HepG2 (cell line): ENCODE measurements at regions not wholly inside any gene's neighbourhood (a gene's known extent, or its start where the extent isn't known, plus 50 kb on each side); places are given as distances from the start of the nearest gene placed in this dataset.

ENCODE experiments used
- ATAC-seq: fragments of 200-7000 bp; cut with Tn5 transposase; 3 replicates; pipeline ENCODE4 v1.9.1; 2020; ENCODE audit warnings: mild to moderate bottlenecking, moderate library complexity
- BruUV-seq: library from RNA; stranded (reverse); fragments of 400-500 nt; replicated peaks from 2 replicates; lab custom pipeline; 2021; lab: Mats Ljungman, UMichigan
- CTCF ChIA-PET: fragments of 300-600 bp; formaldehyde crosslinking; extraction: SDS; loops from one replicate; lab custom pipeline; 2021; ENCODE audit warnings: low total read pairs, inconsistent platforms, low intra/inter-chr PET ratio; lab: Yijun Ruan, JAX
- POLR2A ChIA-PET: fragments of 350-600 bp; sonication (Branson Sonifier 250); formaldehyde crosslinking; loops from one replicate; lab custom pipeline; 2020; ENCODE audit warnings: antibody characterized with exemption, inconsistent platforms; lab: Yijun Ruan, JAX
- DNase-seq: peaks from one replicate; pipeline ENCODE4 v3.0.0-alpha.2; 2015; ENCODE audit warnings: low spot score
- FAIRE-seq: peaks from 3 replicates; lab custom pipeline; 2011; peaks lifted over from hg19 to GRCh38; lab: Jason Lieb, UNC
- H2AFZ ChIP-seq: one replicate; pipeline ENCODE4 v1.6.1; 2011; ENCODE audit warnings: low read length, inconsistent platforms
- H3K27ac ChIP-seq: fragments of 300-600 bp; 3 replicates; pipeline ENCODE4 v1.8.0; 2011; ENCODE audit warnings: mixed run types, mild to moderate bottlenecking, mixed read lengths, low read length, inconsistent platforms; ENCODE audit not compliant: insufficient read depth; ENCODE audit errors: extremely low read length
- H3K27me3 ChIP-seq, 2 experiments: fragments of 200-600 bp in 1 of 2; 2 replicates in 1 of 2; 3 replicates in 1 of 2; pipeline versions ENCODE4 v1.6.0 to v1.8.0; 2011; ENCODE audit warnings: low read length in 2 of 2, mild to moderate bottlenecking in 2 of 2, moderate library complexity in 2 of 2, inconsistent platforms in 1 of 2; ENCODE audit not compliant: insufficient read depth in 2 of 2, control insufficient read depth in 1 of 2
- H3K36me3 ChIP-seq, 2 experiments: fragments of 200-600 bp in 1 of 2; replicated peaks in 1 of 2; 2 replicates in 1 of 2; 3 replicates in 1 of 2; pipeline versions ENCODE4 v1.5.1 to v1.8.0; 2011; ENCODE audit warnings: low read length in 2 of 2, inconsistent platforms in 1 of 2; ENCODE audit not compliant: insufficient read depth in 2 of 2, control insufficient read depth in 1 of 2
- H3K4me1 ChIP-seq: 2 replicates; pipeline ENCODE4 v1.5.1; 2012; ENCODE audit warnings: low read length, inconsistent platforms; ENCODE audit not compliant: insufficient read depth
- H3K4me2 ChIP-seq: 2 replicates; pipeline ENCODE4 v1.6.0; 2011; ENCODE audit warnings: low read depth, low read length, inconsistent platforms
- H3K4me3 ChIP-seq, 3 experiments: fragments of 200-600 bp in 1 of 3; sonication (generic), shearing (Covaris generic) in 1 of 3; replicated peaks in 1 of 3; 2 replicates each; pipeline ENCODE4 v1.5.1; 2011 to 2016; ENCODE audit warnings: low read length in 3 of 3, inconsistent platforms in 2 of 3, low read depth in 2 of 3, mild to moderate bottlenecking in 2 of 3, control low read depth in 1 of 3, mixed read lengths in 1 of 3; ENCODE audit not compliant: insufficient read depth in 1 of 3
- H3K79me2 ChIP-seq: one replicate; pipeline ENCODE4 v1.6.1; 2011; ENCODE audit warnings: low read length, inconsistent platforms; ENCODE audit not compliant: insufficient read depth
- H3K9ac ChIP-seq: 2 replicates; pipeline ENCODE4 v1.6.0; 2011; ENCODE audit warnings: mild to moderate bottlenecking, low read depth, low read length, inconsistent platforms; ENCODE audit not compliant: insufficient read depth
- H3K9me3 ChIP-seq: 2 replicates; pipeline ENCODE4 v1.5.1; 2012; ENCODE audit warnings: mild to moderate bottlenecking, low read length
- H4K20me1 ChIP-seq: 2 replicates; pipeline ENCODE4 v1.6.0; 2011; ENCODE audit warnings: inconsistent platforms, mild to moderate bottlenecking, low read length, moderate library complexity; ENCODE audit not compliant: insufficient read depth
- AHDC1 ChIP-seq: sonication (generic); formaldehyde crosslinking; IDR thresholded peaks from 2 replicates; pipeline ENCODE4 v1.5.1; 2020; ENCODE audit warnings: mild to moderate bottlenecking, missing genetic modification reagents, borderline replicate concordance
- ARNT2 ChIP-seq: sonication (generic); formaldehyde crosslinking; IDR thresholded peaks from 2 replicates; pipeline ENCODE4 v1.8.0; 2022; ENCODE audit warnings: mild to moderate bottlenecking, low read depth, missing genetic modification reagents, moderate library complexity
- BORCS8-MEF2B ChIP-seq: sonication (generic); formaldehyde crosslinking; IDR thresholded peaks from 2 replicates; pipeline ENCODE4 v1.8.0; 2022; ENCODE audit warnings: mild to moderate bottlenecking, missing genetic modification reagents
- CHD2 ChIP-seq: IDR thresholded peaks from 2 replicates; pipeline ENCODE4 v1.6.1; 2011; ENCODE audit warnings: low read depth, low read length, improper control_type of control experiment
- EHMT2 ChIP-seq: fragments of 200-600 bp; sonication (generic); IDR thresholded peaks from 2 replicates; pipeline ENCODE4 v1.7.0; 2017; ENCODE audit warnings: antibody characterized with exemption, low read depth, low read length, borderline replicate concordance
- ERF ChIP-seq: IDR thresholded peaks from 2 replicates; pipeline ENCODE4 v1.6.1; 2018; ENCODE audit warnings: missing biosample characterization, missing genetic modification reagents
- ETV5 ChIP-seq: IDR thresholded peaks from 2 replicates; pipeline ENCODE4 v1.6.1; 2018; ENCODE audit warnings: missing biosample characterization, missing genetic modification reagents, inconsistent platforms, borderline replicate concordance
- HMG20A ChIP-seq: IDR thresholded peaks from 2 replicates; pipeline ENCODE4 v1.6.1; 2016; ENCODE audit warnings: borderline replicate concordance
- HNRNPL ChIP-seq: fragments of 200-400 bp; formaldehyde crosslinking; IDR thresholded peaks from 2 replicates; pipeline ENCODE4 v1.6.1; 2017; ENCODE audit warnings: mild to moderate bottlenecking, low read depth, low read length
- HOXA7 ChIP-seq: sonication (generic); formaldehyde crosslinking; IDR thresholded peaks from 2 replicates; pipeline ENCODE4 v1.8.1; 2022; ENCODE audit warnings: mild to moderate bottlenecking, missing genetic modification reagents, moderate library complexity
- MTF1 ChIP-seq: sonication (generic); formaldehyde crosslinking; IDR thresholded peaks from 2 replicates; pipeline ENCODE4 v1.5.0; 2020; ENCODE audit warnings: missing genetic modification reagents
- NR1H2 ChIP-seq: sonication (generic); formaldehyde crosslinking; IDR thresholded peaks from 2 replicates; pipeline ENCODE4 v1.8.1; 2022; ENCODE audit warnings: low read depth, missing genetic modification reagents, borderline replicate concordance
- SIN3A ChIP-seq: IDR thresholded peaks from 2 replicates; pipeline ENCODE4 v1.6.1; 2011; ENCODE audit warnings: low read depth, mild to moderate bottlenecking, control low read depth, low read length, borderline replicate concordance
- ZFP37 ChIP-seq: sonication (generic); formaldehyde crosslinking; IDR thresholded peaks from 2 replicates; pipeline ENCODE4 v1.4.0; 2020; ENCODE audit warnings: missing genetic modification reagents, borderline replicate concordance
- ZFP90 ChIP-seq: sonication (generic); formaldehyde crosslinking; IDR thresholded peaks from 2 replicates; pipeline ENCODE4 v1.8.0; 2022; ENCODE audit warnings: missing genetic modification reagents, mild to moderate bottlenecking, inconsistent platforms, borderline replicate concordance
- ZFX ChIP-seq: sonication (generic); formaldehyde crosslinking; IDR thresholded peaks from 2 replicates; pipeline ENCODE4 v1.4.0; 2020; ENCODE audit warnings: mild to moderate bottlenecking, low read depth, missing genetic modification reagents, moderate library complexity
- ZNF513 ChIP-seq: sonication (generic); formaldehyde crosslinking; conservative IDR thresholded peaks from 2 replicates; pipeline ENCODE4 v1.5.0; 2020; ENCODE audit warnings: missing genetic modification reagents
- ZNF839 ChIP-seq: sonication (generic); formaldehyde crosslinking; IDR thresholded peaks from 2 replicates; pipeline ENCODE4 v1.4.0; 2020; ENCODE audit warnings: missing genetic modification reagents, mild to moderate bottlenecking, borderline replicate concordance
- ZNF878 ChIP-seq: sonication (generic); formaldehyde crosslinking; IDR thresholded peaks from 2 replicates; pipeline ENCODE4 v1.8.1; 2023; ENCODE audit warnings: mild to moderate bottlenecking, missing genetic modification reagents, moderate library complexity
- WGBS: methylation state at CpG from one replicate; pipeline ENCODE4 v1.1.6; 2017; ENCODE audit warnings: low lambda C conversion rate; 5-methylcytosine and 5-hydroxymethylcytosine counted together
- in situ Hi-C: cut with HindIII; loops from 2 replicates; pipeline ENCODE4 v1.10.0; 2017; ENCODE audit warnings: low pct_unique_long_range_greater_than_20kb; ENCODE audit not compliant: extremely low pct_ligation_motif_present
- intact Hi-C: fragments of 100-400 bp; cut with micrococcal nuclease; formaldehyde crosslinking; loops from one replicate; pipeline ENCODE4 v1.10.0; 2022; ENCODE audit not compliant: unreplicated experiment

GRCh38 chr5:175236176-175236575 lies 207.8 kb downstream of the DRD1 start:
- no TSS peak for BruUV-seq
- in situ Hi-C loops: no loop called here
- no peaks in the 10 kb centered on the region for H3K79me2 ChIP-seq
- no peak for FAIRE-seq
- H3K27me3 ChIP-seq: peaks cover 2 to 15% of the 10 kb centered on the region in 2 experiments; a peak in 2 of 5 replicates
- H3K4me2 ChIP-seq: no peak overlapping the region
- ChIA-PET POLR2A (no interaction called here), CTCF (no interaction called here)
- H2AFZ ChIP-seq: no peak overlapping the region
- ATAC-seq: no peak
- H3K9ac ChIP-seq: no peak overlapping the region
- no peaks in the 10 kb centered on the region for H3K36me3 ChIP-seq
- 0% methylated on average over 3 of the region's 6 CpGs for WGBS
- H3K9me3 ChIP-seq: no peaks in the 10 kb centered on the region
- DNase-seq: no peak
- intact Hi-C loops: no loop called here
- H4K20me1 ChIP-seq: no peaks in the 10 kb centered on the region
- H3K4me3 ChIP-seq: no peak overlapping the region
- H3K4me1 ChIP-seq: no peaks in the 10 kb centered on the region
- no peak overlapping the region for H3K27ac ChIP-seq
- TF ChIP-seq EHMT2: no peak
- no peak for TF ChIP-seq ARNT2 (CRISPR knock-in tag)
- no peak for TF ChIP-seq SIN3A
- TF ChIP-seq BORCS8-MEF2B (CRISPR knock-in tag): no peak
- no peak for TF ChIP-seq ZNF839 (CRISPR knock-in tag)
- no peak for TF ChIP-seq ZNF513
- no peak for TF ChIP-seq ETV5 (CRISPR knock-in tag)
- TF ChIP-seq ZFX (CRISPR knock-in tag): no peak
- no peak for TF ChIP-seq NR1H2 (CRISPR knock-in tag)
- TF ChIP-seq HNRNPL: no peak
- TF ChIP-seq CHD2: no peak
- TF ChIP-seq AHDC1 (CRISPR knock-in tag): no peak
- no peak for TF ChIP-seq ERF (CRISPR knock-in tag)
- TF ChIP-seq ZFP37 (CRISPR knock-in tag): no peak
- no peak for TF ChIP-seq HMG20A (CRISPR knock-in tag)
- TF ChIP-seq HOXA7: no peak
- TF ChIP-seq ZNF878: no peak
- no peak for TF ChIP-seq ZFP90 (CRISPR knock-in tag)
- TF ChIP-seq MTF1 (CRISPR knock-in tag): no peak
